HL-60 (cell line): ENCODE measurements at regions not wholly inside any gene's neighbourhood (a gene's known extent, or its start where the extent isn't known, plus 50 kb on each side); places are given as distances from the start of the nearest gene placed in this dataset.

Experiments
- DNase-seq, 2 experiments: peaks; one replicate each; pipeline ENCODE4 v3.0.0-alpha.2; 2010 to 2020; ENCODE audit warnings: low read depth in 1 of 2, low spot score in 1 of 2
- H3K27ac ChIP-seq: fragments of 250-450 bp; sonication (Bioruptor Pico); replicated peaks from 2 replicates; pipeline ENCODE4 v1.5.1; 2020; ENCODE audit warnings: mild to moderate bottlenecking, moderate library complexity
- H3K27me3 ChIP-seq: fragments of 250-450 bp; sonication (Bioruptor Pico); 2 replicates; pipeline ENCODE4 v1.5.1; 2021; ENCODE audit warnings: mild to moderate bottlenecking, moderate library complexity; ENCODE audit not compliant: insufficient read depth, poor library complexity, severe bottlenecking
- H3K4me3 ChIP-seq: replicated peaks from 2 replicates; pipeline ENCODE4 v1.5.1; 2011; ENCODE audit warnings: mild to moderate bottlenecking, control low read depth, low read length; ENCODE audit not compliant: insufficient read depth
- GABPA ChIP-seq: IDR thresholded peaks from 2 replicates; pipeline ENCODE4 v1.6.1; 2012; ENCODE audit warnings: low read depth
- POLR2AphosphoS5 ChIP-seq: IDR thresholded peaks from 2 replicates; pipeline ENCODE4 v1.6.1; 2012; ENCODE audit warnings: low read depth
- SPI1 ChIP-seq: IDR thresholded peaks from 2 replicates; pipeline ENCODE4 v1.6.1; 2012; ENCODE audit warnings: low read depth, mild to moderate bottlenecking, borderline replicate concordance
- TF ChIP-seq, protein P1 (sequence below): IDR thresholded peaks from one replicate; pipeline ENCODE4 v1.5.1; 2011; ENCODE audit warnings: low read length, control low read depth, inconsistent platforms; ENCODE audit not compliant: insufficient read depth
- TF ChIP-seq, protein P2 (sequence below): IDR thresholded peaks from 2 replicates; pipeline ENCODE4 v1.6.1; 2012; ENCODE audit warnings: low read depth; ENCODE audit not compliant: insufficient replicate concordance

DNA sequence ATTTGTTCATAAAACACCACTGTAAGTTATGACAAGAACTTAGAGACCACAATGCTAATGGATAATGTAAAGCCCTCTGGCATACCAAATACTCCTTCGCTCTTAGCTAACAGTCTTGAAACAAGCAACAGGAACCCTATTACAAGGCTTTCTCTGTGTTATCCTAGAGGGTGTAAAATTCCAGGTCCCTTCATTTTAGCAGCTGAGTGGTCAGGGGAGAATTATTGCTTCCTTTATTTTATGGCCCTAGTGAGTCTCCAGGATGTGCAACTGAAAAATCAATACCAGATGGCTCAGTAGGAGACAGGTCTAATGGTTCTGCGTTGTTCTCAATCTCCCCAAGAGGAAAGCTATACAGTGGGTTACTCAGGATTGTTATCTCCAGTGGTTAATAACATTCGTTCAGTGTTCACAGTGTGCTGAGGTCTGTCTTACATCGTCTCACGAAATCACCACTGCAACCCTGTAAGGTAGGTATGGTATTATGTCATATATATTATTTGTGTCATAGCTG lies 172.7 kb upstream of the CNOT2 start:
- no peak for DNase-seq

DNA sequence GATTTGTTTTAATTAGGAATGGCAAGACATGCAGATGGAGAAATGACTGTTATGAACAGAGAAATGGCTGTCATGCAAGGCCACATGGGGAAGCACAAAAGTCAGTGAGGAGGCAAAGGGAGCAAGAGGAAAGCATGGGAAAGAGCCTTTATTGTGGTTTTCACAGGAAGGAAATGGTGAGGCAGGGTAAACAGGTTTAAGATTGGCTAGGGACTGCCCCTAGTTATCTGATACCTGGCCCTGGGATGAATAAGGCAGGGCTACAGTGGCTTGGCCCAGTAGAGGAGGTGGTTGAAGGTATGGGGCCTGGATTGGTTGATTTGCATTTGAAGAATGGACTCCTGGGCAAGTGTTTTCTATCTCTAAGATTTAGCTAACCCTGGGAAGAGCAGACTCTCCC lies 168.7 kb upstream of the CNOT2 start:
- no peak overlapping the region for H3K4me3 ChIP-seq
- no peak for TF ChIP-seq POLR2AphosphoS5
- TF ChIP-seq, protein P1, sequence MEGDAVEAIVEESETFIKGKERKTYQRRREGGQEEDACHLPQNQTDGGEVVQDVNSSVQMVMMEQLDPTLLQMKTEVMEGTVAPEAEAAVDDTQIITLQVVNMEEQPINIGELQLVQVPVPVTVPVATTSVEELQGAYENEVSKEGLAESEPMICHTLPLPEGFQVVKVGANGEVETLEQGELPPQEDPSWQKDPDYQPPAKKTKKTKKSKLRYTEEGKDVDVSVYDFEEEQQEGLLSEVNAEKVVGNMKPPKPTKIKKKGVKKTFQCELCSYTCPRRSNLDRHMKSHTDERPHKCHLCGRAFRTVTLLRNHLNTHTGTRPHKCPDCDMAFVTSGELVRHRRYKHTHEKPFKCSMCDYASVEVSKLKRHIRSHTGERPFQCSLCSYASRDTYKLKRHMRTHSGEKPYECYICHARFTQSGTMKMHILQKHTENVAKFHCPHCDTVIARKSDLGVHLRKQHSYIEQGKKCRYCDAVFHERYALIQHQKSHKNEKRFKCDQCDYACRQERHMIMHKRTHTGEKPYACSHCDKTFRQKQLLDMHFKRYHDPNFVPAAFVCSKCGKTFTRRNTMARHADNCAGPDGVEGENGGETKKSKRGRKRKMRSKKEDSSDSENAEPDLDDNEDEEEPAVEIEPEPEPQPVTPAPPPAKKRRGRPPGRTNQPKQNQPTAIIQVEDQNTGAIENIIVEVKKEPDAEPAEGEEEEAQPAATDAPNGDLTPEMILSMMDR: no peak
- no peak for TF ChIP-seq SPI1
- TF ChIP-seq GABPA: no peak
- TF ChIP-seq, protein P2, sequence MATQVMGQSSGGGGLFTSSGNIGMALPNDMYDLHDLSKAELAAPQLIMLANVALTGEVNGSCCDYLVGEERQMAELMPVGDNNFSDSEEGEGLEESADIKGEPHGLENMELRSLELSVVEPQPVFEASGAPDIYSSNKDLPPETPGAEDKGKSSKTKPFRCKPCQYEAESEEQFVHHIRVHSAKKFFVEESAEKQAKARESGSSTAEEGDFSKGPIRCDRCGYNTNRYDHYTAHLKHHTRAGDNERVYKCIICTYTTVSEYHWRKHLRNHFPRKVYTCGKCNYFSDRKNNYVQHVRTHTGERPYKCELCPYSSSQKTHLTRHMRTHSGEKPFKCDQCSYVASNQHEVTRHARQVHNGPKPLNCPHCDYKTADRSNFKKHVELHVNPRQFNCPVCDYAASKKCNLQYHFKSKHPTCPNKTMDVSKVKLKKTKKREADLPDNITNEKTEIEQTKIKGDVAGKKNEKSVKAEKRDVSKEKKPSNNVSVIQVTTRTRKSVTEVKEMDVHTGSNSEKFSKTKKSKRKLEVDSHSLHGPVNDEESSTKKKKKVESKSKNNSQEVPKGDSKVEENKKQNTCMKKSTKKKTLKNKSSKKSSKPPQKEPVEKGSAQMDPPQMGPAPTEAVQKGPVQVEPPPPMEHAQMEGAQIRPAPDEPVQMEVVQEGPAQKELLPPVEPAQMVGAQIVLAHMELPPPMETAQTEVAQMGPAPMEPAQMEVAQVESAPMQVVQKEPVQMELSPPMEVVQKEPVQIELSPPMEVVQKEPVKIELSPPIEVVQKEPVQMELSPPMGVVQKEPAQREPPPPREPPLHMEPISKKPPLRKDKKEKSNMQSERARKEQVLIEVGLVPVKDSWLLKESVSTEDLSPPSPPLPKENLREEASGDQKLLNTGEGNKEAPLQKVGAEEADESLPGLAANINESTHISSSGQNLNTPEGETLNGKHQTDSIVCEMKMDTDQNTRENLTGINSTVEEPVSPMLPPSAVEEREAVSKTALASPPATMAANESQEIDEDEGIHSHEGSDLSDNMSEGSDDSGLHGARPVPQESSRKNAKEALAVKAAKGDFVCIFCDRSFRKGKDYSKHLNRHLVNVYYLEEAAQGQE: no peak
- no peak overlapping the region for H3K27ac ChIP-seq
- no peaks in the 10 kb centered on the region for H3K27me3 ChIP-seq
- no peak for DNase-seq

More for the DNA sequence above, 172.7 kb upstream of the CNOT2 start:
- H3K4me3 ChIP-seq: no peak overlapping the region
- H3K27me3 ChIP-seq: no peaks in the 10 kb centered on the region
- no peak overlapping the region for H3K27ac ChIP-seq
- TF ChIP-seq, protein P1: no peak
- TF ChIP-seq, protein P2: no peak
- no peak for TF ChIP-seq POLR2AphosphoS5

DNA sequence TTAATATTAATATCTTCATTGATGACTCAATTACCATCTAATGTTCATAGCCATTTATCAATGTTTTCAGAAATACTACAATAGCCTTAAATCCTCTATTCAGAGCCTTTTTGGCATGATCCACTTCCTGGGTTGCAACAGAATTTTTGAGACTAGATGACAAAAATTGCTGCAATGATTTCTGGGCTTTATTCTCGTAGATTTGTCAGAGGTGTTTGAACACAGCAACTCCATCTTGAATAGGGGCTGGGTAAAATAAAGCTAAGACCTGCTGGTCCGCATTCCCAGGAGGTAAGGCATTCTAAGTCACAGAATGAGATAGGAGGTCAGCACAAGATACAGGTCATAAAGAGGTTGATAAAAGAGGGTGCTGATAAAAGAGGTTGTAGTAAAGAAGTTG lies 165.8 kb upstream of the CNOT2 start:
- Histone ChIP-seq H3K4me3 (no peak overlapping the region), H3K27ac (no peak overlapping the region), H3K27me3 (no peaks in the 10 kb centered on the region)
- no peak for DNase-seq
- TF ChIP-seq, protein P1: no peak
- TF ChIP-seq GABPA (no peak), SPI1 (no peak), POLR2AphosphoS5 (no peak)
- TF ChIP-seq, protein P2: no peak
